HG03064 (cell line): ENCODE measurements at regions not wholly inside any gene's neighbourhood (a gene's known extent, or its start where the extent isn't known, plus 50 kb on each side); places are given as distances from the start of the nearest gene placed in this dataset.
"Not testable (repeated sequence)": the region's sequence is repeated elsewhere in the genome, so short reads cannot be mapped to it uniquely, and the experiment has no call there.

Experiments used
- ATAC-seq: cut with Tn5 transposase; IDR thresholded peaks from one replicate; pipeline ENCODE4 v1.9.1; 2021; ENCODE audit warnings: low read depth; ENCODE audit not compliant: unreplicated experiment

DNA sequence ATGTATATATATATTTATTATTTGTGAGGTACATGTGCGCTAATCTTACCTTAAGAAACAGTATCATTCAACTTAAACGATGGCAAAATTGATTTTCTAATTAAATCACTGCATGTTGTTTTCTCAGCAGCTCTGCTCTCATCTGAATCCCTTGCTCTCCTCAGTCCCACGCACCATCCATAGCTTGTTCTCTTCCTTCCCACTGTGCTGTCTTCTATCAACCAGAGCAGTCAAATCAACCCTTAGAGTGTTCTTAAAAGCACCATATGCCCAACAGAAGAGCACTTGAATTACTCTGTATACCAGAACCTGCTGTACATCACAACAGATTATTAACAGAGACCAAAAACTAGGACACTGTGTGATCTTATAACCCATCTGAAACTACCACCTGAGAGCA is 209.4 kb upstream of the G2E3 start:
- no peak for ATAC-seq

DNA sequence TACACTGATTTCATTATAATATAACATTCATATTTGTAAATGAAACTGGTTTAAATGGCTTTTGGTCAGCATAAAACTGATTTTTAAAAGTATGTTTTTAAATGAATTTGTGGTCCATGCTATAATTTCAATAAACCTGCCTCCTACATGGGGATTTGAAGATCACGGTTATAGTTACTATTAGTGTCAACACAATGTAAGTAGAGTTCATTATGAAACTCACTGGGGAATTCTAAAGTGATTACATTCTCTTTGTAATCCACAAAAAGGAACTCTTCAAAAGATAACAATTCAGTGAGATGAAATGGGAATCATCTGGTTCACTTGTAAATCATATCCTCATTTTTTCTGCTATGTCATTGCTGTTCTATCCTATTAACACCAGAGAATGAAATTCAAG is 204.5 kb upstream of the G2E3 start:
- no peak for ATAC-seq

DNA sequence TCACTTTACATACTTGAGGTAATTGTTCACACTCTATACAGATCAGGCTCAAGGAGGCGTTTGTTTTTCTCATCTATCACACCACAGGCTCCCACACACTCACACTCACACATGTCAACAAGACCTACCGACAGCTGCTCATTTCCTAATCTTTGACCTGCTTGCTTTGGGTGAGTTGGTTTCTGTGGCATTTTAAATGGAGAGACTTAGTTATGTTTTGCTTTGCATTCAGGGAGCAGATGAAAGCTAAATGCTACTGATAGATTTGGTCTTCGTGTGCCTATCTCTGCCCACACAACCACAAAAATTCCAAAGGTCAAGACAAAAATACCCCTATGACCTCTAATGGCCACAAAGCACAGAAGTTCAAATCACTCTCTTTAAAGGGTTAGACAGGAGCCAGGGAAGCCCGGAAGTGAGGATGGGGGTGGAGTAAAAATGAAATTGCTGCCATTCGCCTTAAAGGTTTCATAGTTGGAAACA is 203.5 kb upstream of the G2E3 start:
- no peak for ATAC-seq

DNA sequence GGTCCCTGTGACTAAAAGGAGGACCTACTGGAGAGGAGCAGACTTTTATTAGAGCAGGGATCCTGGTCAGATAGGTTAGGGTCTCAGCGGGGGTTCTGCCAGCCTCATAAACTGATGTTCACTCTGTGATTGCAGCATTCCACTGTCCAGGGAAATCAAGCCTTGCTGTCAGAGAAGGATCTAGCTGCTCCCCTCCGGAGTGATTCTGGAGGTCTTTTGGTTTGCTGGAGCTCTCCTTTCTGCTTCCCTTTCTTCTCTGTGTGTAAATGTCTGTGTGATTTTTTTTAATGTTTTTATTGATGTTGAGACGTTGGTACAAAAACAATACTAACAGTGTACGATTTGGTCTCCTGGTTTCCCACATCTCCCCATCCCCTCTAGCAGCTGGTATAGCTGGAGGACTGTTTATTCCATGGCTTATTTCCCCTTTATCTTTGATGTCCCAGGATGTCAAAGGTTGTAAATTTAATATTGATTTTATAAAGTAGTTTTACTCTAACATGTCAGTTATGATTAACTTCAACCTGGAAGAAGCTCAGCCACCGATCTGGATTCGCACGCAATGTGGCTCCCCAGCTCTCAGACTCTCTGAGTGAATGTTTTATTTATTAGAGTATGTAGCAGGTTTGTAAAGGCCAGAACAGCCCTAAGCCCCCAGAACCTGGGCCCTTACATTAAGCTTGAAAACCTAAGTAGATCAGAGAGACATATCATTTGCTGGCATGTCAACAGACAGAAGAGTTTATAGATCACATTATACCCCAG is 202.3 kb upstream of the G2E3 start:
- ATAC-seq = no peak

DNA sequence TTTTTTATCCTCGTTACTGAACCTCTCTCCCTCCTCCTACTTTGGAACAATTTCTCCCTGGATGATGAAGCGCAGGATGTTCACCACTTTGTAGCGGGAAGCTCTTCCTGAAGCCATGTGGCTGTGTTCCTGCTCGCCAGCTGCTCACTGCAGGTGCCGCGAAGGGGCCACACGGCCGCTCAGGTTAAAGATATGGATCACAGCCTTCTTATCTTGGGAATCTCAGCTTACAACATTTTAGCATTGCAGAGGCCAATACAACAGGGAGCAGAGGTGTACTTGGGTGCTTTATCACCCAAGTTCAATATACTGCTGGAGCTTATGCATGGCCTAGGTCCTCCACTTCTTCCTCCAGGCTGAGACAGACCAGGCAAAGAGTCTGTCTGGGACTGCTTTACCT is 201.2 kb upstream of the G2E3 start:
- ATAC-seq = no peak

DNA sequence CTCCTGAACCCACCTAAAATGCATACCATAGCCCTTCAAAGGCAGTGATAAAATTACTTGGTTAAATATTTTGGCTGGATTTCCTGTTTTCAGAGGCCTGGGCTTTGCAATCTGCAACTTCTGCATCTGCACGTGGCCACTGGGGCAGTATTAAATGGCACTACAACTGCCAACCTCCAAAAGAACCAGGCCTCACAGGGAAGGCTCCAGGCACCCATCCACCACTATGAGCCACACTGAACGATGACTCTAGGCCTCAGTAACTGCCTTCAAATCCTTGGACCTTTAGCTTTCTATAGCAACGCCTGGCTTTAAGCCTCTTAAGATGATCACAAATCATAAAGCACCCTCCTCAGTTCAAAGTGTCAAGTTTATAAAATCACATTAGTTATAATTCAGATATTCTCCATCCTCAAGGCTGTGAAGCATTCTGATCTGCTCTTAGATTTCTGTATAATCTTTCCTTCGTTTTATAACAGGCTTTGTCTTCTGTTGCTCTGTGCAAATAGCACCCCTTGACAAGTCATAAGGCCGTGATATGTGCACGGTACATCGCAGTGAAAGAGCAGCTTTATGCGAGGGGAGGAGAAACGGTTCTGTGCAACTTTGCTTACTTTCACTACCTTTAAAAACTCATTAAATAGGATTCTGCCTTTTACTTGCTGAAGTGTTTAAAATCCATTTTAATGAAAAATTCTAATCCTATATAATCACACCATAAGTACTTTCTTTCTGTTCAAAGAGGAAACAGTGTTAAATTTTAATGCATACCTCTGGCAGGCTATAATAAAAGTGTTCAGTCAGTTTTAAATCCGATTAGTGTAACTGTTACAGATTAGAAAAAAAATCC is 196.4 kb upstream of the G2E3 start:
- ATAC-seq = no peak

DNA sequence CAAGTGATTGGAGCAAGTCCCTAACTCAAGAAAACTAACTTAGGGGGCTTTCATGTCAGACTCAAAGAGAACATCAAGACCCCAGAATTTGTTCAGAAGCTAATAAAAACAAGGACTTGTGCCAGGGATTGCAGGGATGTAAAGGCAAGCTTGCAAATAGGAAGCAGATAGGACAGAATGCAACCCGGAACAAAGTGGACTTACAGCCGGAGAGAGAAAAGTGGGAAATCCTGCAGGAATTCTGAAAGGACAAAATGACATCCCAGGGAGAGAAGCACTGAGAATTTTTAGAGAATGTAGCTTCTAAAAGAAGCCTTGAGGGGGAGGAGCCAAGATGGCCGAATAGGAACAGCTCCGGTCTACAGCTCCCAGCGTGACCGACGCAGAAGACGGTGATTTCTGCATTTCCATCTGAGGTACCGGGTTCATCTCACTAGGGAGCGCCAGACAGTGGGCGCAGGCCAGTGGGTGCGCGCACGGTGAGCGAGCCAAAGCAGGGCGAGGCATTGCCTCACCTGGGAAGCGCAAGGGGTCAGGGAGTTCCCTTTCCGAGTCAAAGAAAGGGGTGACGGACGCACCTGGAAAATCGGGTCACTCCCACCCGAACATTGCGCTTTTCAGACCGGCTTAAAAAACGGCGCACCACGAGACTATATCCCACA is 195.6 kb upstream of the G2E3 start:
- ATAC-seq = not testable (repeated sequence)

DNA sequence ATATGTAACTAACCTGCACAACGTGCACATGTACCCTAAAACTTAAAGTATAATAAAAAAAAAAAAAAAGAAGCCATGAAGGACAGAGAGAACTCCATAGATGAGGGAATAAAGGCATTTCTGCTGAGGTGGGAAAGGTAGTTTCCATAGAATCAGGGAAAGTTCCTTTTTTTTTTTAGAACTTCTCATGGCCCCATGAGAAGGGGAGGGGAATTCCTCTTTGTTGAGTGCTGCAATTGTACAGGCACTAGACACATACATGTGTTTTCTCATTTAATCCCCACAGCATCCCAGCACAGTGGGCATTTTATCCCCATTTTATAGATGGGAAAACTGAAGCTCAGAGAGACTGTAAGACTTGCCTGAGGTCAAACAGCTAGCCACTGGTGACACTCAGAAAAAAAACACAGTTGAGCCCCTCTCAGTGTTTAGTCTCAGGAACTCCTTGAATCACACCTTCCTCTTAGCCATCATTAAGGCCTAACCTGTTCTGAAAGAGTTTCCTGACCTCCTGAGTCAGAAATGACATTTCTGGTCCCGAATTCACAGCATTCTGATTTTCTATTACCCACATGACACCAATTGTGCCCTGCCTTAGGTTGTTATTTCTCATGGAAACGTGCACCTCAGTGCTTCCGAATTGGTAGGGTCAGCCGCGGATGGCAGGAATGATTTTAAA is 189.3 kb upstream of the G2E3 start:
- ATAC-seq = no peak

DNA sequence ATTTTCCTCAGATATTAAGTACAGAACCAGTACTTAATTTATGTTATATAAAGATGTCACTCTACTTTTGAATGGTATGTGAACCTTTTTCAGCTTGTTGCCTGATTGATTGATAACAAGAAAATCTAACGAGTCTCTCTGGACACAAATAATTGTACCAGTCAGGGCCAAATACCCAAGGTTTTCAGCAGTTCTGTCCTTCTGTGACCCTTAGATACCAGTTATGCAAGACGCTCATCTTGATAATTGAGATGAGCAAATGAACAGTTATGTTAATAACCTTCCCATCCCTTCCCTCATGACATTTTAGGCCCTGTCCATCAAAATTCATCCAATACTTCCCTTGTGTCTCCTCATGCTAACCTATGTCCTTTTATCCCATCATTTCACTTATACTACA is 185.9 kb upstream of the G2E3 start:
- no peak for ATAC-seq

DNA sequence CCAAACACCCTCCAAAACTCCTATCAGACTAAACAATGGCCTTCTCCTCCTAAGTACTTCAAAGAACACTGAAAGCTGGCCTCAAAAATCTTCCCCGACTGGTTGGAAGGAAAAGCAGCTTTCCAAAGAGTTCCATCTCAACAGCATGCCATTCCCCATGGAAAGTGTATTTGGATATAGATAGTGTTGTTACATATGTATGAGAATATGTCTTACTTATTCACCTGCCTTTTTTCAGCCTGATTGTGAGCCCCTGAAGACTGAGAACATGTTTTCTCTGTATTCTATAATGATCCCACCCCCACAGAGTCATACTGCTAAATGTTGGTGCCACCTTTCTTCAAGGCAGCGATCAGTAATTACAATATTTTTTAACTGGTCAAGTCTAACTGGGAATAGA is 185.4 kb upstream of the G2E3 start:
- ATAC-seq = no peak

DNA sequence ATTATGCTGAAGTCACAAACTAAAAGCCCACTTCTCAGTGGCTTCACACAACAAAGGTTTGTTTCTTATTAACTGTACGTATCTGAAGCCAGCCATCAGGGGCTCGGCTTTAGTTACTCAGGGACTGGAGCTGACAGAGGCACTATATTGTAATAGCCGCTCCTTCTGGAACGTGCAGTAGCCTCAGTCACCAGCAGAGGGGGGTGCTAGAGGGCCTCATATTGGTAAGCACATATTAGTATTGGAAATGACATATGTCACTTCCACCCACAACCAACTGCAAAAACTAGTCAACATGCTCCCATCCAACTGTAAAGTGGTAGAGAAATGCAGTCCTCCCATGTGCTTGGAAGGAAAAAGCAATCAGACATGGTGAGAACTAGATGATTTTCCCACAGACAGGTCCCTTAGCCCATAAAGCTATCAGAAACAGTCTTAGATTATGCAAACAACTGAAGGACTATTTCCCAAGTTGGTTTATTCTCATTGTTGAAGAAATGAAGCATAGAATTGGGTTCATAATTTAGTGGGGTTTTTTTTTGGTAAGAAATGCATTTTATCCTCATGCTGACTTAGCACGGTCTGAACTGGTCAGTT is 183.6 kb upstream of the G2E3 start:
- peak; percentile 85 for ATAC-seq

DNA sequence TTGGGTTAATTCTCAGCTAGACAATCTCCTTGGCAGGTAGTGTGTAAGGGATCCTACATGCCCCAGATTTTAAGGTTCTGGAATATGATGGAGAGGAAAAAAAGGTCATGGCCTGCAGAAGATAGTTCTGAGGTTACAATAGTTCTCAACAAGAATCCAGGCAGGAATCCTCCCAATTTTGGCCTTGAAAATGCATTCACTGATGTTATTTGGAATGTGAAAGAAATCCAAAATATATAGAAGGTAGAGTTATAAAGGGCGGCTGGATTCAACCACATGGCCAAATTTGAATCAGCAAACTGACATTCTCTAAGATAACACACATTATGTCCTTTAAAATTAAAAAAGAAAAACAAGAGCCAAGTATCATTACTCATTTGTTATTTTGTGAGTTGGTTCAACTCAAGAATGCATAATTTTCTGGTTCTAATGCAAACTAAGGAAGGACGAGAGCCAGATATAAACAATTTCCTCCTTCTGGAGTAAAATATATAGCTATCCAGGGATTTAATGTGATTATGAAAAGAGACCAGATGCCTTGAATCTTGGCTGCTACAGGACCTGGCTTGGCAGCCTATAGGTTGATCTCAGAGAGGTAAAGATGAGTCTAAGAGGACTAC is 177.0 kb upstream of the G2E3 start:
- ATAC-seq = no peak

DNA sequence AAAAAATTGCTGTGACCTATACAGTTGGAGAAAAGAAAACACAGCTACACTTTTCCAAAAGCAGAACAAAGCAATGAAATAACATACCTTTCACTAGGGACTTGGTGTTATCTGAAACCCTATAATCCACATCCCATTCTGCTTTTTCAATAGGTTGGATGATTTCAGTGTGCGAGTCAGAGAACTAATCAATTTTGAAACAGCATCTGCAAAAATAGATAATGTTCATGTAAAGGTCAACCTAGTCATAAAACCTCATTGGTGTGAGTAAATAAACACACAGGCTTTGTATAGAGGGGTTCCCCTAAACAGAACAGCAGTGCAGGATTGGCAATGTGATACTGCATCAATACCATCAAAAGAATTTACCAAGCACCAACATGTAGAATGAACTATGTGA is 173.0 kb upstream of the G2E3 start:
- no peak for ATAC-seq

DNA sequence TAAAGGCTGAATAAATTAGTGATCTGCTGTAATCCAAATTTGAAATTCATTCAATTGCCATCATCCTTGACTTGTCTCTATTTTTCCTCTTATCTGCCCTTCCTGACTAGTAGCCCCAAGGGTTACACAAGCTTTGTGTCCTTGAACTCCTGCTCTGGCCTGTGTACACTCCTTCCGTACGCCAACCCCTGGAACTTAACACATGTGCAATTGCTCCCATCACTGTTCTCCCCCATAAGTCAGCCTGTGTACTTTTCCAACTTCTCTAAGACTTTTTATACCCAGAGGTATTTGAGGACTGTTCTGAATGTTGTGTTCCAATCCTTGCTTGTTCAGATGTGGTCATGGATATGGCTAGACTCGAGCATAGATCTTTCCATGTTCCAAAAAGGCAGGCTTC is 171.1 kb upstream of the G2E3 start:
- no peak for ATAC-seq

DNA sequence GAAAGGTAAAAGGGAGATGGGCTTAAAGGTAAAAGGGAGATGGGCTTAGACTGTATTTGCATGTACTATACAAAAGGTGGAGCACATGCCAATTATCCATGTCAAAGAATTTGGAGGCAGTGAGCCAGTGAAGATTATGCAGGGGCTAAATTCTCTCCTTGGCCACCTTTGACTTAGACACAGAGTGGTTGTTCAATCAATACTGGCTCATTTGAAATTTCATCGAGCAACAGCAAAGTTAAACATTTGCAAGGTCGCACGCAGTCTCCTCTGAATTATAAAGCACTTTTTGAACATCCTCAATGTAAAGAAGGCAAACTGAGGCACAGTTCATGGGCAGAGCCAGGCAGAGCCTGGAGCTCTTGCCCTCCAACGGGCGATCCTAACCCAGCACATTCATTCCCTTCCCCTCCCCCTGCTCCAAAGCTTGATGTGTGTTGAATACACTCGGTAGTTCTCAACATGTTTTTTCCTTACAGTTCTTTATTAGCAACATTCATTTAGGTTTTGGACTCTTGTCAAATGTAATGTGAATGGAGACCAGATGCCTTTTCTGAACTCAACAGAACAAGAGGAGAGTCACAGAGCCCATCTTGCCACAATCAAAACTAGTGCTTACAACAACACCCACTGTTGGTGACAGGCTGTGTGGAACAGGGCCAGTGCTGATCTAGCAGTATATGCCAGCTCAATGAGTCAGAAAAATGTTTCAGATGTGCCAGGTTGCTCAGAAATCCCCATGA is 169.7 kb upstream of the G2E3 start:
- ATAC-seq = no peak

DNA sequence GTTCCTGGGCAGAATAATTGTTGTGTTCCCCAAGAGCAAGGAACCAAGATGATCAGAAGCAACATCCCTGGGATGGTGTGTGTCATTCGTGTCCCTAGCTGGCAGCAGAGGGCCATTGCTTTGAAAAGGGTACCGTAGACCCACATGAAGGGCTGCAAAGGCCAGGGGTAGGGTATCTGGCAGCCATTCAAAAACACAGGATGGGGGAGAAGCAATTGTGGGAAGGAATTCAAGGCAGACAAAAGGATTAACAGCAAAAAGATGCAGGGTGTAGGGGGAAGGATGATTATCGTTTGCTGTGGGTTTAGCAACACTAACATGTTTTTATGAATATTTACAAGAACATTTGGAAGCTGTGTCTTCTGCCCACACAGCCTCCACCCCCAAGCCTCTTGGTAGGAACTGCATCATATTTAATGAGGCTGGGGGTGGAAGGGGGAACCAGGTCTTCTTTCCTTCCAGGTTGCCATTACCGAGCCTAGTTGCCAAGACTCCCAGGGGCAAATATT is 169.0 kb upstream of the G2E3 start:
- ATAC-seq = no peak

DNA sequence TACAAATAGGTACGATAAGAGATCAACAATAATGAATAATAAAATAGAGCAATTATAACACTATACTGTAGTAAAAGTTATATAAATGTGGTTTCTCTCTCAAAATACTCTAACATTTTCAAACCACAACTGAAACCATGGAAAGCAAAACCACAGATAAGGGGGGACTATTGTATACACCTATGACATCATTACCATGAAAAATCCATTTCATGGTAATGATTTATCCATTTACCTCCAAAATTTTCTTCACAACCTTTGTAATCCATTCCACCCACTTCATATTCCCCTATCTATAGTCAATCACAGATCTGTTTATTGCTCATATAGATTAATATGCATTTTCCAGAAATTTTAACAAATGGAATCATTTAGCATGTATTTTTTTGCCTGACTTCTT is 163.9 kb upstream of the G2E3 start:
- ATAC-seq = no peak

DNA sequence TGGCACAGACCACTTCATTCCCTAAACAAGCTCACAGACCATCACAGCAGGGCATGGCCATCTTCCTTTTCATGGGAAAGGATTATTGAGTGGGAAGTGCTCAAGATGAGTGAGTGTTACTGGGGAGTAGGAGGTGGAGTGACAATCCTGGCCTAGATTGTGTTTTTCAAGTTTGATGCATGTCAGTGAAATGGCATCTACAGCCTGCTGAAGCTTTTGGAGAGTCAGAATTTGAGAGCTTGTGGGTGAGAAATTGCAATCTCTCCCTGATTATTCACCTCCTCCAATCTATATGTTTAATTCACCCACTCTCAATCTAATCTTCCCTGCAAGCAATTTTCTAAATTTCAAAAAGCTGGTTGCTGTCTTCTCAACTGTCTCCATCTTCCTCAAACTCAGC is 156.1 kb upstream of the G2E3 start:
- ATAC-seq = no peak

DNA sequence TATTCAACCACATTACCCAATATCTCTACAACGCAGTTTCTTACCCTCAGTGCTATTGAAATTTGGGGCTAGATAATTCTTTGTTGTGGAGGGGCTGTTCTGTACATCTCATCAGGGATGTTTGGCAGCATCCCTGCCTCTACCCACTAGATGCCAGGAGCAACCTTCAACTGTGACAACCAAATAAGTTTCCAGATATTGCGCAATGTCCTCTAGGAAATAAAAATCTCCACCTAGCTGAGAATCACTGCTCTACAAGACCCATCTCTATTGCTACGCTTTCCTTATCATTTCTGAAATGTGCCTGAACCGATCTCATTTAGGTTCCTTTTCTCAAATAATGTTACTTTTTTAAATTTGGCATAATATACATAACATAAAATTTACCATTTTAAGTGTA is 155.2 kb upstream of the G2E3 start:
- ATAC-seq = no peak
